Endothelial cell of umbilical vein (primary cell): ENCODE measurements at regions not wholly inside any gene's neighbourhood (a gene's known extent, or its start where the extent isn't known, plus 50 kb on each side); places are given as distances from the start of the nearest gene placed in this dataset.

ENCODE experiments used
- BruUV-seq: library from RNA; stranded (reverse); fragments of 400-500 nt; replicated peaks from 2 replicates; lab custom pipeline; 2021; lab: Mats Ljungman, UMichigan
- CTCF ChIA-PET: fragments of 300-600, 350-600 bp; sonication (Branson Sonifier 250); formaldehyde crosslinking; loops from one replicate; lab custom pipeline; 2021; ENCODE audit warnings: antibody characterized with exemption, inconsistent platforms; lab: Charles Lee
- POLR2A ChIA-PET: fragments of 300-600, 350-600 bp; sonication (Branson Sonifier 250); formaldehyde crosslinking; loops from one replicate; lab custom pipeline; 2021; ENCODE audit warnings: antibody characterized with exemption, inconsistent platforms; lab: Charles Lee
- DNase-seq: peaks from one replicate; pipeline ENCODE4 v3.0.0-alpha.2; 2011; ENCODE audit warnings: low read depth, low spot score
- FAIRE-seq: peaks from 2 replicates; lab custom pipeline; 2011; peaks lifted over from hg19 to GRCh38; lab: Jason Lieb, UNC
- H2AFZ ChIP-seq: 2 replicates; pipeline ENCODE4 v1.6.0; 2012; ENCODE audit warnings: low read depth, low read length, control low read depth, inconsistent platforms
- H3K27ac ChIP-seq: 2 replicates; pipeline ENCODE4 v1.5.1; 2011; ENCODE audit warnings: low read depth, mild to moderate bottlenecking, control low read depth, low read length, moderate library complexity; ENCODE audit not compliant: insufficient read depth
- H3K27me3 ChIP-seq, 2 experiments: 2 replicates each; pipeline versions ENCODE4 v1.6.0 to v1.6.1; 2011; ENCODE audit warnings: low read length in 2 of 2, mixed read lengths in 1 of 2; ENCODE audit not compliant: control insufficient read depth in 2 of 2, insufficient read depth in 2 of 2
- H3K36me3 ChIP-seq, 2 experiments: 2 replicates in 1 of 2; 3 replicates in 1 of 2; pipeline ENCODE4 v1.5.1; 2011; ENCODE audit warnings: low read length in 2 of 2, mild to moderate bottlenecking in 1 of 2, moderate library complexity in 1 of 2; ENCODE audit not compliant: control insufficient read depth in 2 of 2, insufficient read depth in 2 of 2; ENCODE audit errors: extremely low read depth in 1 of 2
- H3K4me1 ChIP-seq: 3 replicates; pipeline ENCODE4 v1.5.1; 2011; ENCODE audit warnings: mild to moderate bottlenecking, low read length; ENCODE audit not compliant: control insufficient read depth, insufficient read depth; ENCODE audit errors: extremely low read depth
- H3K4me2 ChIP-seq: 2 replicates; pipeline ENCODE4 v1.6.1; 2011; ENCODE audit warnings: low read length, control low read depth, mixed read lengths; ENCODE audit not compliant: insufficient read depth
- H3K4me3 ChIP-seq, 3 experiments: fragments of 200-600 bp in 1 of 3; sonication (generic), shearing (Covaris generic) in 1 of 3; replicated peaks in 1 of 3; 2 replicates each; pipeline ENCODE4 v1.5.1; 2011 to 2016; ENCODE audit warnings: control low read depth in 3 of 3, low read length in 3 of 3, mild to moderate bottlenecking in 2 of 3, inconsistent platforms in 1 of 3, low read depth in 1 of 3, moderate library complexity in 1 of 3; ENCODE audit not compliant: insufficient read depth in 1 of 3
- H3K79me2 ChIP-seq: 2 replicates; pipeline ENCODE4 v1.6.0; 2012; ENCODE audit warnings: low read length, inconsistent platforms; ENCODE audit not compliant: control insufficient read depth, insufficient read depth
- H3K9ac ChIP-seq: replicated peaks from 2 replicates; pipeline ENCODE3; 2011; ENCODE audit warnings: low read length, control low read depth; ENCODE audit not compliant: insufficient read depth; ENCODE audit errors: extremely low read depth
- H3K9me1 ChIP-seq: replicated peaks from 3 replicates; pipeline ENCODE4 v1.6.0; 2011; ENCODE audit warnings: mild to moderate bottlenecking, low read length; ENCODE audit not compliant: control insufficient read depth, insufficient read depth; ENCODE audit errors: extremely low read depth
- H3K9me3 ChIP-seq: replicated peaks from 2 replicates; pipeline ENCODE4 v1.5.1; 2012; ENCODE audit warnings: low read length, inconsistent platforms; ENCODE audit not compliant: control insufficient read depth, insufficient read depth
- H4K20me1 ChIP-seq: replicated peaks from 2 replicates; pipeline ENCODE3; 2011; ENCODE audit warnings: mild to moderate bottlenecking, low read length; ENCODE audit not compliant: control insufficient read depth, insufficient read depth; ENCODE audit errors: extremely low read depth
- CTCF ChIP-seq, 2 donors: IDR thresholded peaks; 1 replicate in 1 of 2; 2 replicates in 1 of 2; pipeline ENCODE4 v1.5.1; 2011; ENCODE audit warnings: low read length in 2 of 2, mild to moderate bottlenecking in 2 of 2, moderate library complexity in 2 of 2, control low read depth in 1 of 2, inconsistent platforms in 1 of 2, low read depth in 1 of 2; ENCODE audit not compliant: insufficient read depth in 1 of 2; ENCODE audit errors: extremely low read depth in 1 of 2
- EZH2 ChIP-seq: IDR thresholded peaks from 2 replicates; pipeline ENCODE4 v1.6.1; 2012; ENCODE audit warnings: borderline replicate concordance, low read depth, mild to moderate bottlenecking, moderate library complexity, low read length, inconsistent platforms; ENCODE audit not compliant: severe bottlenecking
- FOS ChIP-seq: IDR thresholded peaks from 2 replicates; pipeline ENCODE4 v1.6.1; 2011; ENCODE audit warnings: mild to moderate bottlenecking, low read length, moderate library complexity, borderline replicate concordance; ENCODE audit not compliant: insufficient read depth
- GATA2 ChIP-seq: IDR thresholded peaks from 2 replicates; pipeline ENCODE4 v1.7.0; 2011; ENCODE audit warnings: low read depth, mild to moderate bottlenecking, moderate library complexity, mixed read lengths, low read length; ENCODE audit not compliant: insufficient read length, insufficient read depth
- JUN ChIP-seq: IDR thresholded peaks from 2 replicates; pipeline ENCODE4 v1.6.1; 2011; ENCODE audit warnings: borderline replicate concordance, low read depth; ENCODE audit not compliant: insufficient read length, insufficient read depth
- MAX ChIP-seq: IDR thresholded peaks from 2 replicates; pipeline ENCODE4 v1.6.1; 2011; ENCODE audit not compliant: insufficient read depth, insufficient read length
- MYC ChIP-seq: IDR thresholded peaks from one replicate; pipeline ENCODE4 v1.6.1; 2011; ENCODE audit warnings: mild to moderate bottlenecking, low read depth, low read length
- POLR2A ChIP-seq: IDR thresholded peaks from 2 replicates; pipeline ENCODE4 v1.6.1; 2012; ENCODE audit warnings: low read depth, mild to moderate bottlenecking, control low read depth, low read length
- POLR2AphosphoS5 ChIP-seq: IDR thresholded peaks from 2 replicates; pipeline ENCODE4 v1.6.1; 2012; ENCODE audit warnings: low read depth, mild to moderate bottlenecking, control low read depth, low read length, moderate library complexity; ENCODE audit not compliant: insufficient read depth
- dilution Hi-C: fragments of 300-500 bp; cut with MboI; formaldehyde crosslinking; loops from one replicate; pipeline ENCODE4 v1.15.0; 2019; ENCODE audit warnings: low sequenced_read_pairs; ENCODE audit not compliant: extremely low pct_ligation_motif_present
- intact Hi-C: fragments of 100-400 bp; cut with micrococcal nuclease; formaldehyde crosslinking; loops from one replicate; pipeline ENCODE4 v1.10.0; 2022

- dilution Hi-C loops (no loop called here), intact Hi-C loops (no loop called here)
- DNase-seq: no peak
- Histone ChIP-seq H3K79me2 (no peaks in the 10 kb centered on the region), H3K4me3 (no peak overlapping the region), H3K36me3 (no peaks in the 10 kb centered on the region), H3K27me3 (no peaks in the 10 kb centered on the region), H4K20me1 (no peaks in the 10 kb centered on the region), H2AFZ (no peak overlapping the region), H3K4me1 (no peaks in the 10 kb centered on the region), H3K9me1 (no peaks in the 10 kb centered on the region), H3K27ac (no peak overlapping the region), H3K4me2 (no peak overlapping the region), H3K9ac (no peak overlapping the region), H3K9me3 (no peaks in the 10 kb centered on the region)
- CTCF ChIA-PET: no interaction called here
- no TSS peak for BruUV-seq
- POLR2A ChIA-PET: no interaction called here
- FAIRE-seq: no peak
- TF ChIP-seq FOS (no peak), MAX (no peak), EZH2 (no peak), POLR2AphosphoS5 (no peak), POLR2A (no peak), MYC (no peak), GATA2 (no peak), JUN (no peak), CTCF (IDR thresholded peaks at IDR 0.05; ENCODE audit: extremely low read depth in 1 of 2, insufficient read depth in 1 of 2, low read depth in 1 of 2, low read length in 2 of 2) (no peak)
Observed at GRCh38 chr2:213214209-213214608, 62.8 kb upstream of the IKZF2 start.
